IMR-90 (cell line): ENCODE measurements at regions not wholly inside any gene's neighbourhood (a gene's known extent, or its start where the extent isn't known, plus 50 kb on each side); places are given as distances from the start of the nearest gene placed in this dataset.

Source experiments
- ATAC-seq: fragments of 200-7000 bp; cut with Tn5 transposase; 2 replicates; pipeline ENCODE4 v1.9.1; 2020; ENCODE audit warnings: low read depth, mild to moderate bottlenecking, moderate library complexity
- BruUV-seq: library from RNA; stranded (reverse); fragments of 400-500 nt; replicated peaks from 2 replicates; lab custom pipeline; 2021; lab: Mats Ljungman, UMichigan
- CTCF ChIA-PET: fragments of 300-600 bp; formaldehyde crosslinking; extraction: SDS; loops from one replicate; lab custom pipeline; 2021; ENCODE audit warnings: antibody characterized with exemption; lab: Yijun Ruan, JAX
- POLR2A ChIA-PET: fragments of 300-600 bp; sonication (Branson Sonifier 250); formaldehyde crosslinking; loops from one replicate; lab custom pipeline; 2022; ENCODE audit warnings: antibody characterized with exemption; ENCODE audit not compliant: unreplicated experiment; lab: Charles Lee
- DNase-seq: peaks from one replicate; pipeline ENCODE4 v3.0.0; 2013
- H2AFZ ChIP-seq: replicated peaks from 2 replicates; pipeline ENCODE3; 2013; ENCODE audit warnings: low read length, mild to moderate bottlenecking; ENCODE audit not compliant: poor library complexity
- H2AK5ac ChIP-seq: 2 replicates; pipeline ENCODE4 v1.6.1; 2013; ENCODE audit warnings: low read depth, low read length, inconsistent platforms
- H2AK9ac ChIP-seq: replicated peaks from 2 replicates; pipeline ENCODE3; 2013; ENCODE audit warnings: mild to moderate bottlenecking, low read depth, low read length, moderate library complexity; ENCODE audit not compliant: poor library complexity
- H2BK120ac ChIP-seq: 2 replicates; pipeline ENCODE4 v1.6.1; 2013; ENCODE audit warnings: low read depth, low read length, inconsistent platforms
- H2BK15ac ChIP-seq: 3 replicates; pipeline ENCODE4 v1.6.1; 2013; ENCODE audit warnings: low read depth, low read length, inconsistent platforms
- H2BK20ac ChIP-seq: 2 replicates; pipeline ENCODE4 v1.6.1; 2013; ENCODE audit warnings: low read depth, mild to moderate bottlenecking, inconsistent platforms, low read length, moderate library complexity
- H2BK5ac ChIP-seq: 2 replicates; pipeline ENCODE4 v1.6.1; 2013; ENCODE audit warnings: mild to moderate bottlenecking, low read depth, low read length, inconsistent platforms; ENCODE audit not compliant: poor library complexity, severe bottlenecking
- H3K14ac ChIP-seq: replicated peaks from 2 replicates; pipeline ENCODE4 v1.6.1; 2013; ENCODE audit warnings: low read depth, low read length, inconsistent platforms
- H3K18ac ChIP-seq: 2 replicates; pipeline ENCODE4 v1.6.1; 2013; ENCODE audit warnings: low read depth, low read length, control low read depth
- H3K23ac ChIP-seq: 2 replicates; pipeline ENCODE4 v1.6.1; 2013; ENCODE audit warnings: low read depth, low read length, inconsistent platforms
- H3K27ac ChIP-seq: 2 replicates; pipeline ENCODE4 v1.5.1; 2013; ENCODE audit warnings: mild to moderate bottlenecking, control low read depth, low read length; ENCODE audit not compliant: insufficient read depth
- H3K27me3 ChIP-seq: 2 replicates; pipeline ENCODE4 v1.6.1; 2013; ENCODE audit warnings: low read length; ENCODE audit not compliant: control insufficient read depth, insufficient read depth
- H3K36me3 ChIP-seq: 2 replicates; pipeline ENCODE4 v1.6.1; 2013; ENCODE audit warnings: low read length, mixed read lengths; ENCODE audit not compliant: control insufficient read depth, insufficient read depth
- H3K4ac ChIP-seq: 2 replicates; pipeline ENCODE4 v1.6.1; 2013; ENCODE audit warnings: low read depth, low read length, inconsistent platforms
- H3K4me1 ChIP-seq: 2 replicates; pipeline ENCODE4 v1.6.1; 2013; ENCODE audit warnings: low read length, mixed read lengths; ENCODE audit not compliant: control insufficient read depth, insufficient read depth
- H3K4me2 ChIP-seq: 2 replicates; pipeline ENCODE4 v1.6.1; 2013; ENCODE audit warnings: low read depth, mild to moderate bottlenecking, control low read depth, low read length, moderate library complexity
- H3K4me3 ChIP-seq: 2 replicates; pipeline ENCODE4 v1.5.1; 2013; ENCODE audit warnings: low read depth, mild to moderate bottlenecking, control low read depth, low read length, moderate library complexity; ENCODE audit not compliant: insufficient read depth
- H3K56ac ChIP-seq: 2 replicates; pipeline ENCODE4 v1.6.1; 2013; ENCODE audit warnings: low read length, inconsistent platforms; ENCODE audit not compliant: insufficient read depth; ENCODE audit errors: extremely low read depth
- H3K79me1 ChIP-seq, 2 experiments: 2 replicates each; pipeline ENCODE4 v1.6.1; 2013; ENCODE audit warnings: low read length in 2 of 2, inconsistent platforms in 1 of 2, low read depth in 1 of 2
- H3K9ac ChIP-seq: 2 replicates; pipeline ENCODE4 v1.6.1; 2013; ENCODE audit warnings: low read depth, low read length, control low read depth
- H3K9me1 ChIP-seq: 2 replicates; pipeline ENCODE4 v1.6.1; 2013; ENCODE audit warnings: low read length, inconsistent platforms; ENCODE audit not compliant: insufficient read depth
- H3K9me3 ChIP-seq: 2 replicates; pipeline ENCODE4 v1.6.1; 2013; ENCODE audit warnings: low read length; ENCODE audit not compliant: control insufficient read depth, insufficient read depth
- H4K20me1 ChIP-seq: 2 replicates; pipeline ENCODE4 v1.6.1; 2013; ENCODE audit warnings: low read length, inconsistent platforms; ENCODE audit not compliant: insufficient read depth
- H4K5ac ChIP-seq: 2 replicates; pipeline ENCODE4 v1.6.1; 2013; ENCODE audit warnings: mild to moderate bottlenecking, low read depth, low read length, control low read depth
- H4K8ac ChIP-seq, 2 experiments: 2 replicates each; pipeline ENCODE4 v1.6.1; 2013; ENCODE audit warnings: low read depth in 2 of 2, low read length in 2 of 2, control low read depth in 1 of 2, inconsistent platforms in 1 of 2
- H4K91ac ChIP-seq: 2 replicates; pipeline ENCODE4 v1.6.1; 2013; ENCODE audit warnings: low read depth, low read length, inconsistent platforms; ENCODE audit not compliant: insufficient read depth
- BHLHE40 ChIP-seq: fragments of 150-350 bp; IDR thresholded peaks from 2 replicates; pipeline ENCODE4 v1.6.1; 2016; ENCODE audit warnings: mild to moderate bottlenecking, low read depth, low read length
- CEBPB ChIP-seq: IDR thresholded peaks from 2 replicates; pipeline ENCODE4 v1.6.1; 2012; ENCODE audit warnings: low read depth, low read length, improper control_type of control experiment
- MAFK ChIP-seq: IDR thresholded peaks from 2 replicates; pipeline ENCODE4 v1.6.1; 2012; ENCODE audit warnings: low read depth, low read length, improper control_type of control experiment
- USF2 ChIP-seq: fragments of 150-350 bp; IDR thresholded peaks from 2 replicates; pipeline ENCODE4 v1.6.1; 2017; ENCODE audit warnings: mild to moderate bottlenecking, antibody characterized with exemption, low read length, low read depth
- WGBS, 2 experiments: methylation state at CpG; one replicate each; pipeline versions ENCODE4 v1.1.5 to v1.1.7; 2013; ENCODE audit warnings: missing lambda C conversion rate in 2 of 2; ENCODE audit not compliant: insufficient read length in 1 of 2; ENCODE audit errors: extremely low coverage in 2 of 2; 5-methylcytosine and 5-hydroxymethylcytosine counted together
- dilution Hi-C: fragments of 300-500 bp; cut with HindIII; formaldehyde crosslinking; loops from one replicate; pipeline ENCODE4 v1.14.3; 2018; ENCODE audit warnings: low sequenced_read_pairs; ENCODE audit not compliant: unreplicated experiment
- in situ Hi-C: fragments of 300-500 bp; cut with MboI; formaldehyde crosslinking; loops from 3 replicates; pipeline ENCODE4 v1.14.3; 2019; ENCODE audit warnings: low sequenced_read_pairs, inconsistent platforms, mixed read lengths
- intact Hi-C: fragments of 100-400 bp; cut with micrococcal nuclease; formaldehyde crosslinking; loops from 2 replicates; pipeline ENCODE4 v1.10.0; 2022

- Histone ChIP-seq H3K79me1 (peaks cover 20 to 48% of the 10 kb centered on the region in 2 experiments), H3K36me3 (peaks cover 3% of the 10 kb centered on the region), H3K9ac (no peak overlapping the region), H3K4ac (peak overlapping the region; percentile 38; the same call in 1 of the 2 replicates), H3K56ac (no peak overlapping the region), H3K9me1 (peaks cover 3% of the 10 kb centered on the region; the same call in 1 of the 2 replicates), H3K18ac (peak overlapping the region; percentile 50; the same call in 1 of the 2 replicates), H2BK5ac (no peak overlapping the region), H2AK9ac (no peak overlapping the region), H3K27ac (peak overlapping the region; percentile 69; the same call in 1 of the 2 replicates), H2BK120ac (no peak overlapping the region; the same call in 1 of the 2 replicates), H4K5ac (no peak overlapping the region; the same call in 1 of the 2 replicates), H3K14ac (0 out of 2 replicates have a peak overlapping the region, but pooled peaks have one; percentile 43), H4K91ac (peak overlapping the region; percentile 56; the same call in 1 of the 2 replicates), H3K23ac (0 out of 2 replicates have a peak overlapping the region, but pooled peaks have one; percentile 1), H2BK15ac (peak overlapping the region; percentile 81; the same call in 1 of the 3 replicates), H4K20me1 (peaks cover 6% of the 10 kb centered on the region; the same call in 1 of the 2 replicates), H3K4me3 (no peak overlapping the region), H2BK20ac (0 out of 2 replicates have a peak overlapping the region, but pooled peaks have one; percentile 38), H3K4me2 (no peak overlapping the region), H2AK5ac (peak overlapping the region; percentile 70; the same call in 1 of the 2 replicates), H3K27me3 (no peaks in the 10 kb centered on the region), H3K9me3 (no peaks in the 10 kb centered on the region), H4K8ac (peak overlapping the region in 1 of 2 experiments; percentile 23; a peak in 1 of 4 replicates), H3K4me1 (peaks cover 12% of the 10 kb centered on the region), H2AFZ (no peak overlapping the region)
- 0 out of 2 replicates have a peak, but pooled peaks have one; percentile 25 for TF ChIP-seq BHLHE40
- 0 out of 2 replicates have a peak, but pooled peaks have one; percentile 4 for TF ChIP-seq USF2
- TF ChIP-seq CEBPB, result no peak
- no peak for TF ChIP-seq MAFK
- BruUV-seq, result no TSS peak
- ChIA-PET POLR2A (no interaction called here), CTCF (interaction anchor here (1.2 kb wide), 1 partner anchor 38 kb away, joined by 3 read pairs; no protein-coding TSS in a partner anchor)
- intact Hi-C loops (loop anchor here (2.0 to 5.0 kb wide), 2 partner anchors 23 to 81 kb away; no protein-coding TSS in a partner anchor), dilution Hi-C loops (no loop called here), in situ Hi-C loops (no loop called here)
- DNase-seq (peak; percentile 37), ATAC-seq (no peak)
- no CpG with 5 or more reads among the region's 4 CpGs for WGBS, 2 experiments
Measured at GRCh38 chr4:71268166-71268565, 70.7 kb upstream of the SLC4A4 start.
